HG03521 (cell line): ENCODE measurements at regions not wholly inside any gene's neighbourhood (a gene's known extent, or its start where the extent isn't known, plus 50 kb on each side); places are given as distances from the start of the nearest gene placed in this dataset.

Source experiments
- ATAC-seq: cut with Tn5 transposase; IDR thresholded peaks from one replicate; pipeline ENCODE4 v1.9.1; 2021; ENCODE audit warnings: mild to moderate bottlenecking, moderate library complexity; ENCODE audit not compliant: unreplicated experiment

- no peak for ATAC-seq
These were observed 64.6 kb upstream of the ELN start for GRCh38 chr7:73963252-73963822.

DNA sequence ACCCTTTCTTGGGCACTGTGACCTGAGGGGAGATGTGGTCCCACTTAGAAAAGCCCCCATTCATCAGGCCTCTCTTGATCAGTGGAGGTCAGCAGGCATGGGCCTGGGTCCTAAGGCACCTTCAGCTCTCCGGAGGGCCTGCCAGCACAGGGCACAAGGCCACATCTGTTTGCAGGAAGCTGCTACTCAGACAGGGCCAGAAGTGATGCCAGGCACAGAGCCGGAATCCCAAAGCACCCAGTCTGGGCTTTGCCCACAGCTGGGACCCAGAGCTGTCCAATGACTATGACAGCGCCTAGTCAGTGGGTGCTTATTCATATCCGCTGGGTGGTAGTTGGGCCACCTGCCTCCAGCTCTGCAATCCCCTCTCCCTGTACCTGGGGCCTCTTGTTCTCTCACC, 63.2 kb upstream of the ELN start:
- no peak for ATAC-seq

DNA sequence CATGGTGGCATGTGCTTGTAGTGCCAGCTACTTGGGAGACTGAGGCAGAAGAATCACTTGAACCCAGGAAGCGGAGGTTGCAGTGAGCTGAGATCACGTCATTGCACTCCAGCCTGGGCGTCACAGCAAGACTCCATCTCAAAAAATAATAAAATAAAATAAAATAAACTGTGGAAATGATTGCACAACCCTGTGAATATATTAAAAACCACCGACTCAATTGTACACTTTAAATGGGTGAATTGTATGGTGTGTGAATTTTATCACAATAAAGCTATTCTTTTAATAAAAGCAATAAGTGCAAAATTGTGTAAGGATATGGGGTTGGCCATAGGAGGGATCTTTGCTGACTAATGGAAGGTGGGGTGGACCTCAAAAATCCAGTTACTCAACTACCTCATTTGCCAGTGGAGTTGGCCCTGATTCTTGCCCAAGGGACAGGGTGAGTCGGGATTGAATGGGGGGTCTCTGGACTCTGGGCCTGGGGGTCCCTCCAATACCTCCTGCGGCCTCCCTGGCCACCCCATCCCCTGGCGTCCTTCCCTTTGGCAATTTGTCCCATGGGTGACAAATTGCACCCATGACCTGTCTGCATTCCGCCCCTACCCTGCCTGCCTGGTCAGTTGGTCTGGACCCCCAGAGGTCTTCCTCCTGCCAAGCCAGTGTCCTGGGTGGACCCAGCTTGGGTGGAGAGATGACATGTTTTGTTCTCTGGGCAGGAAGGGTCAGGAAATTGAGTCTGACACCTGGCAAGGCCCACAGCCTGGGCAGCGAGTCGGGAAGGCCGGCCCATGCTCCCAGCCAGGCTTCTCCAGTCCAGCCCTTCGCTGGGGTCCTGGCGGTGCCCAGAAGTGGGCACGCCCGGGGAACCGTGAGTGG, 61.7 kb upstream of the ELN start:
- no peak for ATAC-seq

DNA sequence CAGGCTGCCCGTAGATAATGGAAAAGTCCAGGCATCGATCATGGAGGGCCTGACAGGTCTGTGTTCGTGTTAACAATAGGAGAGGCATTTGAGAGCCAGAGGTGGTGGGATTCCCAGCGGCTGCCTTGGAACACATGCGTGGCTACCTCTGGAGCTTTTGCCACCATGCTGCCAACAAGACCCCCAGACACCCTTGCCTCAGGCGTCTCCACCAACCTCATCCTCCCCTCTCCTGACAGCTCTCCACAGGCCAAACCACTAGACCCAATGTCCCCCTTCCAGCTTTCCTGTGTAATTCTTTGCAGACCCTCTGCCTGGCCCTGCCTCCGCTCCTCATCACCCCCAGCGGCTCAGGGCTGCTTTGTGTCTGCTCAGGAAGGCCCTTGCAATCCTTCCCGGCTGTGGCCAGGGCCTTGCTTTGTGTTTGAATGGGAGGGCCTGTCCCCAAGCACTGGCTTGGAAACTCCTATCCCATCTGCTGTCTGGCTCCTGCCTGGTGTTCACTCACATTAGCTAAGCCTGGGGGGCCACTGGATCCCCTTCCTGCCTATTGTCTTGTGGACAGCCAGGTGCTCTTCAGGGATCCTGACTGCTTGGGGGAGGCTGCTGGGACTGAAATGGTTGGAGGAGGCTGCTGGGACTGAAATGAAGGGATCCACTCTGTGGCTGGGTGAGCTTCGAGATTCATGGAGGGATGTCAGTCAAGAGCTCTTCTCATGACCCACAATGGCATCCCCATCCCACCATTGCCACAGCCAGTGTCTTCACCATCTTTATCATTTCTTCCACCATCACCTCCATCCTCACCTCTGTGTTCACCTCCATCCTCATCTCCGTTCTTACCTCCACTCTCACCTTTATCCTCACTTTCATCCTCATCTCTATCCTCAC, 60.8 kb upstream of the ELN start:
- no peak for ATAC-seq

DNA sequence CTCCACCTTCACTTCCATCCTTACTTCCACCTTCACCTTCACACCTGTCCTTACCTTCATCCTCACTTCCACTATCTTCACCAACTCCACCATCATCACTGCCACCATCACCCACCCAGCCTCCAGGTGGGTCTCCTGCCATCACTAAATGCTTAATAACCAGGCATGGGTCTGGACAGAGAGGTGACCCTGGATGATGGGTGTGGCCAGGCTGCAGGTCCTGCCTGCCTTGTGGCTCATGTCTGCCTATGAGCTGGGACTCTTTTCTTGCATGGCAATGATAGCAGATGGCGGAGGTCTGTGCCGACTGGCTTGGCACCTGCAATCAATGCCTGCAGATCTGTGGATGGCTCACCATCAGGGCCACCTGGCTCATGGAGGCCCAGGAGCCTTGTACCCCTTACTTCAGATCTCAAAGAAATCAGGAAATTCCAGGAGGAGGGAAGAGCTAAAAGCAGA, 60.1 kb upstream of the ELN start:
- ATAC-seq, result no peak

- no peak for ATAC-seq
These were observed 59.5 kb upstream of the ELN start for GRCh38 chr7:73968487-73968886.

- no peak for ATAC-seq
These were observed 58.0 kb upstream of the ELN start for GRCh38 chr7:73969991-73970390.

- ATAC-seq, result no peak
These were observed 57.2 kb upstream of the ELN start for GRCh38 chr7:73970801-73971229.

GRCh38 chr7:73971322-73971703, 56.7 kb upstream of the ELN start:
- peak; percentile 70 for ATAC-seq

- no peak for ATAC-seq
These were observed 56.1 kb upstream of the ELN start for GRCh38 chr7:73971704-73972341.

- no peak for ATAC-seq
These were observed 55.4 kb upstream of the ELN start for GRCh38 chr7:73972614-73973013.

GRCh38 chr7:73973091-73973490, 54.9 kb upstream of the ELN start:
- no peak for ATAC-seq

DNA sequence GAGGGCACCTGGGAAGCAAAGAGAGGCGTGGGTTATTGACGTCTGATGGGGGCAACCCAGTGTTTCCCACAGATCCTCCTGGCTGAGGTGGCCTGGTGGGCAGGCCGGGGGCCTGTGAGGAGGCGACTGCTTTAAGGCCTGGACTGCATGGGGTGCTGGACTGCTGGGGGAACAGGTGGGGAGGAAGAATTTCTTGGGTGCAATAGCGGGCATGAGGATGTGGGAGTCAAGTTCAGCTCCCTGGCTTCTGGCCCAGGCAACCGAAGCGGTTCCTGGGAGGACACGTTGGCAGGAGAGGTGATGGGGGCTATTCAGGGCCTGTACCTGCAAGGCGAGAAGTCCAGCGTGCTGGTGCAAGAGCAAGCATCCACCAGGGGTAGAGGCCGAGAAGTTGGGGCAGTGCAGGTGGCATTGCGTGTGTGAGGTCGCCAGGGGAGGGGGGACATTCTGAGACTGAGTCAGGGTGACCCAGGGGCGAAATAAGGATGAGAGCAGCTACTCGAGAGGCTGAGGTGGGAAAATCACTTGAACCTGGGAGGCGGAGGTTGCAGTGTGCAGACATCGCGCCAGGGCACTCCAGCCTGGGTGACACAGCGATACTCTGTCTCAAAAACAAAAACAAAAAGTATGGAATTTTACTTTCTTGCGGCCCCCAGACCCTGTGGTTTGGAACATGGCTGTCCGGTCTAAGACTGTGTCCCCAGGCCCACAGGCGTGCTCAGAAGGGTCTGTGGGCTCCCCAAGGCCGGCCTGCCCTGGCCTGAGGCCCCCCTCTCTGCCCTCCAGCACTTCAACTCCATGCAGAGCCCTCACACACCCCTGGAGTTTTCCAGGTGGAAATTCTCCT, 53.6 kb upstream of the ELN start:
- no peak for ATAC-seq

DNA sequence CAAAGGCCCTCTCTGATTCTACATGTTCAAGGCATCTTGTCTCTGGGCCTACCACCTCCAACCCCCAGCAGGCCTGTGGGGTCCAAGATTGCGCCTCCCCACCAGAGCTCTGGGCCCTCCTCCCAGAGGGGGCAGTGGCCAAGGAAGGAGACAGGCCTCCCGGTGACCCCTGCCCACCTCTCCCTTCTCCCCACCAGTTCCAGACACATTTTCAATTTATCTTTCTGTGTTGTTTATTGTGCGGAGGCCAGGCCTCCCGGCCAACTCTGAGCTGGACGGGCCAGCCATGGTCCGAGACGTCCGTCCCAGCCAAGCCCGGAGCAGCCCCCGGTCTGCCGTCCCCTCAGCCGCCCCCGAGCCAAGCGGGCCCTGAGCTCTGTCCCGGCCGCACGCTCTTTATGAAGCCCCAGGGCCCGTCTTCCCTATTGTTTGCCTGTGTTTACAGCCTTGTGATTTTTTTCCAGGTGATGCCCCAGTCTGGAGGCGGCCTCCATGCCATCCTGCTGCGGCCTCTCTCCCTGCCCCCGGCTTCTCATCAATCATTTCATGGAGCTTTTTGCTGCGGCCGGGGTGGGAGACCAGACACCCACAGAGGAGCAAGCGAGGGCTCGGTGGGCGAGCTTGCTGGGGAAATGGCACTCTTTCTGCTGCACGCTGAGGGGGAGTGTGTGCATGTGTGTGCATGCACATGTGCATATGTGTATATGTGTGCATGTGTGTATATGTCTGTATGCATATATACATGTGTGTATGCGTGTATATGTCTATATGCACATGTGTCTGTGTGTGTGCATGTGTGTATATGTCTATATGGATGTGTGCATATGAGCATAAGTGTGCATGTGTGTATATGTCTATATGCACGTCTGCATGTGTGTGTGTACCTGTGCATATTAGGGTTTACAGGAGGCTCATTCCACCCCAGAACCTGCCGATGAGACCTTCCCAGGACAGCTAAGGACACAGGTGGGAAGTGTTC, 52.7 kb upstream of the ELN start:
- no peak for ATAC-seq

GRCh38 chr7:73976761-73977618, 51.0 kb upstream of the ELN start:
- ATAC-seq, result no peak

DNA sequence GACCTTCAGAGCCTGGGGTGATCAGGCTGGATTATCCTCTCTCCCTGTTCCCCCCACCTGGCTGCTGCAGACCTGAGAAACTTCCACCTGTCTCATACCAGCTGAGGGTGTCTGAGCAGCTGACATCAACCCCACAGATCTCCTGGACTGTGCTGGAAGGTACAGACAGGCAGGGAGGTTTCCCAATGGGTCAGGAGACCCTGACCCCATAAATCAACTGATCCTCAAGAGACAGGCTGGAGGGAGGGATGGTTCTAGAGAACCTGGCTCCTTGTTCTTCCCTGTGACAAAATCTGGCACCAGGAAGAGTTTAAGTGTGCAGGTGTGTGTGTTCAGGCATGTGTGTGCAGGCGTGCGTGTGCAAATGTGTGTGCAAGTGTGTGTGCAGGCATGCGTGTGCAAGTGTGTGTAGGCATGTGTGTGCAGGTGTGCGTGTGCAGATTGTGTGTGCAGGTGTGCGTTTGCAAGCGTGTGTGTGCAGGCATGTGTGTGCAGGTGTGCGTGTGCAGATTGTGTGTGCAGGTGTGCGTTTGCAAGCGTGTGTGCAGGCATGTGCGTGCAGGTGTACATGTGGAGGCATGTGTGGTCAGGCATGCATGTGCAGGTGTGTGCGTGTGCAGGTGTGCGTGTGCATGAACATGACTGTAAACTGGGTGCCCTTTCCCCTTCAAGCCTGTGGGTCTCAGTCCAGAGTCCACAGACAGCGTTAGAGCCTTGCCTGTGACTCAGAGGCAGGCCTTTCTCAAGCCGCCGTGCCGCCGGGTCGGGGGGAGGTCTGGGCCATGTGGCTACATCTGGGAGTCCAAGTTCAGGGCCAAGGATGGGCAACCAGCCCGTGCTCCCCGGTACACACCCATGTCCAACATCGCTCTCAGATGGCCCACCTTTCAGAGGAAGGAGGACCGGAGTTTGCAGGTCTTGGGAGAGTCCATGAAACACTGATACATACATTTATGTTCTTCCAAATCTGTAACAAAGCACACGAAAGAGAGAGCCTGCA, 50.1 kb upstream of the ELN start:
- no peak for ATAC-seq
